ENCODE measurements at regions not wholly inside any gene's neighbourhood (a gene's known extent, or its start where the extent isn't known, plus 50 kb on each side); places are given as distances from the start of the nearest gene placed in this dataset.

DNA sequence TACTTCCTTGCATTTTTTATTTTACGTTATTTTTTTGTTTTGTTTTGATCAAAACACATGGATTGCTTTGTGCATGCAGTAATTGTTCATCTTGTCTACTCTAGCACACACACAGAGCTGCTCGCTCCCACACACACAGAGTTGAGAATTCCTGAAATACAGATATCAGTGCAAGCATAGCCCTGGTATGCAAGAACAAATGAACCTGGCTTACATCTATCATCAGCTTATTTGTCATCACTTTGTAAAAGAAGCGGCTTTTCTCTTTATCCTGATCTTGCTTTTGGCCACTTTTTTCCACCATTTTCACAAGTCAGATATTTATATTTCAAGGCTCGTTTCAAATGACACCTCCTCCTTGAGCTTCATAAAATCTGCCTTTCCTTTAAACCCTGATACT is 1435.7 kb downstream of the MAT2B start:
- DNase-seq, result no peak

DNA sequence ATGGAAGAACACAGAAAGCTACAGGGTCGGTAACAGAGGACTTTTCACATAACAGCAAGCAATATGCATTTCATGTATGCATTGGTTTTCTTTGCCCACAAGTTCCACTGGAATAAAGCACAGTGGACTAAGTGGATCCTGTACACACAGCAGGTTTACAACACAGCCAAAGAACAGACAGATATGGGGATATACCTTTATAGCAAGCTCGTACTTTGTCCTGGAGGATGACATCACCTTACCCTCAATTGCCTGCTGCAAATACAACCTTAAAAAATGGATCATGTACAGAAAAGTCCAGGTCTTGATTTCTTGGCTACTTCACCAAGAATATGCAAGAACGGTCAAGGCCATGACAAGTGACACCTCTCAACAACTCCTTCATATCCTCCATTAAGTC is 1445.5 kb downstream of the MAT2B start:
- no peak for DNase-seq

DNA sequence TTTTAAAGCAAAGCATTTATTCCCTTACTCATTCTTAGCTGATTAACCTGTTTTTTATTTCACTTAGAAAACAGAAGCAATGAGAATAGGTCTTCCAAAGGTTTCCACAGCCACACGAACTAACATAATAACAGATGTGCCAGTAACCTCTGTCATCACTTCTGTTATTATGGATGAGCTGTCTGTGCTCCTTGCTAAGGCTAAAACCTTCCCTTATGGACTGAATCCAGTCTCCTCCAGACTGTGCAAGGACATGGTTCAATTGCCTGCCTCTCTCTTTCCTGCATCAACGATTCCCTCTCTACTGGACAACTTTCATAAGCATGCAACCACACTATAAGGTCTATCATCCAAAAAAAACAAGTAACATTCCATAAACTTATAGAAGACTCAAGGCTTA is 1446.2 kb downstream of the MAT2B start:
- no peak for DNase-seq

DNA sequence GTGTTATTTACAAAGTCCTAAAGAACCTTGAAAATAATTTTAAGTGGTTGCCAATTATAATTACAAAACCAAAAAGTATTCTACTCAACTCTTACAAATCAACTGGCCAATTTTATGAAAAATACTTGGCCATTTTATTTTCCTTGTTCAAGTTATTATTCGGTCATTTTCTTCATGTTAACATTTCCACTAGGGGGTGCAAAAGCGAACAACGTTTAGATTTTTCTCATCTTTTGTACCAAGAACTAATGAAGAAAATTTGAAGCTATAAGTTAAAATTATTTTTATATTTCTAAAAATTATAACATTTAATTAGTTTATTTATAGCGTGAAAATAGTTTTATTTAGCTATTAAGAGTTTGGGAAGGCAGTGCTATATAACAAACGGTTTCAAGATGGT is 1453.3 kb downstream of the MAT2B start:
- no peak for DNase-seq

DNA sequence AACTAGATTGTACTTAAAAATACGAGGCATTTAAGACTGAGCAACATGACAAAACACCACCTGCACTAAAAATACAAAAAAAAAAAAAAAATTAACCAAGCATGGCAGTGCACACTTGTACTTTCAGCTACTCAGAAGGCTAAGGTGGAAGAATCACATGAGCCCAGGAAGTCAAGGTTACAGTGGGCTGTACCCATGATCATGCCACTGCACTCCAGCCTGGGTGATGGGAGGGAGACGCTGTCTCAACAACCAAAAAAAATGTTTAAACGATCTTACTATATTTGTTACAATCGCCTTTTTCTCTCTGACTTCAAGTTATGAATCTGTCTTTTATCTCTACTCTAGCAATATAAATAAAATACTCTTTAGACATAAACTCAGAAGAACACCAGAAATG is 1454.3 kb downstream of the MAT2B start:
- DNase-seq, result no peak

DNA sequence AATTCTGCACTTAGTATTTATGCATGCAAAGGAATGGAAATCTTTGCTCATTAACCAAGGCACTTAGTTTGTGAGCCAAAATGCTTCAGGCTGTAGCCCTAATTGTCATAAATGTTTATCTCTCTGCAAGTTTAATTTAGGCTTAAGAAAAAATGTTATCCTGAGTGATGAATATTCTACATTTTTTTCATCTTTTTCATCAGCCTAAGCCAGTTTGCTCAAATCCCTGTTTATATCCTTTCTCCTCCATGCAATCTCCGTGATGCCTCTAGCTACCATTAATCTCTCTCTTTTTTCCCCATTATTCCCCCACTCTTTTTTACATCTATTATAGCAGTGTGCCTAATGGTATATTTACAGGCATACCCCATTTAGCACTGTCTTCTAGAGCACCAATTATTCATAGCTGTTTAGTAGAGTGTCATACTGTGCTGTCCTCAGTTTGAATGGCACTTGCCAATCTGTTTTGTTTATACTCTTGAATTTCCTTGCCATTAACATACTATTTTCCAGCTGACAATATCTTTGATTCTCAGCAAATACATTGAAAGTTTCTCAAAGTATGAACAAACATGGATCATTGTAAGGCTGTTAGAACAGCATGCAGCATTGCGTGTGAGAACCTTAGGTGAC is 1457.0 kb downstream of the MAT2B start:
- no peak for DNase-seq

DNA sequence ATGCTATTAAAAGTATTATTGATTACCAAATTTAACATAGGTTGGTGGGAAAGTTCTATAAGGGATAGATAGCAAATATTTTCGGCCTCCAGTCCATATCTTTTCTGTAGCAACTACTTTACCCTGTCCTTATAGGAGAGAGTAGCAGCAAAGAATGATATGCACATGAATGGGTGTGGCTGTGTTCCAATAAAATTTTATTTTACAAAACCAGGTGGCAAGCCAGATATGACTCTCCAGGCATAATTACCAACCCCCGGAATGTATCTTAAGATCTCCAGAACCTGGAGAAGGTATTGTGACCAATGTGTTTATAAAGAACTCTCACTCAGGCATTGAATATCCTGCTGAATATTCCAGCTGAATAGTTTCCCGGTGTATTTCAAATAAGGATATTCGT is 1461.2 kb downstream of the MAT2B start:
- no peak for DNase-seq

DNA sequence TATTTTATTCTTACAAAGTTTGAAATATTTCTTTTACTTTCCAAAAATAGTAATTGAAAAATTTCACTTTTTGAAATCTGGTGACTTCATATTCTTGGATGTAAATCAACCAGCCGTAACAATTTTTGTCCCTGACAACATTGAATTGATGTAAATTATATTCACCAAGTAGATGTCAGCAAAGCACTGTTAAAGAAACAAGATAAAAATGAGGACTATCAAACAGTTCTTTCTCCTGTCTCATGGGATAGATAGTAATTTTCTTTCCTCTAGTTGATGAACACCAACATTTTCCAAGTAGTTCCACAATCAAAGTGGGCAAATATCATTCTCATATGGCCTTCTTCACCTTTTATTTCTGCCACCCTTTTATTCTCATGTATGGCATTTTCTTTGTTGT is 1461.9 kb downstream of the MAT2B start:
- no peak for DNase-seq

DNA sequence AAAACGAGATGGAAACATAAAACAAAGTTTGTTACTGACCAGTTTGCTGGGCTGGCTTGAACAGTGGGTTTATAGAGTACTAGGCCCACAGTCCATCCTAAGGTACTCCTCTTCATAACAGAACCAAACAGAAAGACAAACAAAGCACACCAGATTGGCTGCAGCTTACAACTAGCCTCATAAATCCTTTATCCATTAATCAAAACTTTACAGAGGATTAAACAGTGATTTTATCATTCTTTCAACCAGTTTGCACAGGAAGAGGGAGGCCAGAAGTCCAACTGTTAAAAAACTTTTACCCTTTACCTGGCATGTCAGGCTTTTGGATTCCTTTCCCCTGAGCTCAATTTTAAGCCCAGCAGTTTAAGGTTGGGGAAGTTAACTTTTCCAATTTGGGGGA is 1467.6 kb downstream of the MAT2B start:
- no peak for DNase-seq

DNA sequence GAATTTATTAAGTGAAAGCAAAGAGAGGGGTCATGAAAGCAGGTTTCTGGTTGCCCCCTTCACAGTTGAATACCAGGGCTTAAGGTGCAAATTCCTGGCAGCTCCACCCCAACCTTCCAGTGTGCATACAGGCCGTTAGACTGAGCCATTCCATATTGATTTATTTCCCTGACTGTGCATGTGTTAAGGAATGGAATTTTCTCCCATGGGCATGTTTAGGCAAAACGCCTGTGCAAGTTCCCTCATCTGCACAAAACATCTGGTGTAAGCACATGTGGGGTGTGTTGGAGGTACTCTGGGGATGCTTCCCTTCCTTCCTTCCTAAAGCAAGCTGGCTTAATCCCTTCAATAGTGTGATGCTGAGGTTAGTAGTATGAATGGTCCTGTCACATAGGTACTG is 1470.6 kb downstream of the MAT2B start:
- DNase-seq, result no peak

DNA sequence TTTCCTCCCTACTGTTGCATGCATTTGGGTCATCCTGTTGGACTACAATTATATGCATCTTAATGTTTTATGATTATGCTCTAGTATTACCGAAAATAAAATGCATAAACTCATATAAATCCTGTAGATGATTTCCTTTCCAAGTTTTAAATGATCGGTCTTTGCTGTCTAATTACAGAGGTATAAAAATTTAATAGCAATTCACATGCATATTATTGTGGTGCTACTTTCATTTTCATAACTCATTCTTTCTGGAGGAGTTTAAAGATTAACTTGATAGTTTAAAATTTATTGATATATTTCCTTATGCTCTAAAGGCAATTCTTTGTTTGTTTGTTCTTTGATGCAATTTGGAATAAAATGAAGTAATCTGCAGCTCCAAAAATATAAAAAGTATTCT is 1475.1 kb downstream of the MAT2B start:
- DNase-seq, result no peak

DNA sequence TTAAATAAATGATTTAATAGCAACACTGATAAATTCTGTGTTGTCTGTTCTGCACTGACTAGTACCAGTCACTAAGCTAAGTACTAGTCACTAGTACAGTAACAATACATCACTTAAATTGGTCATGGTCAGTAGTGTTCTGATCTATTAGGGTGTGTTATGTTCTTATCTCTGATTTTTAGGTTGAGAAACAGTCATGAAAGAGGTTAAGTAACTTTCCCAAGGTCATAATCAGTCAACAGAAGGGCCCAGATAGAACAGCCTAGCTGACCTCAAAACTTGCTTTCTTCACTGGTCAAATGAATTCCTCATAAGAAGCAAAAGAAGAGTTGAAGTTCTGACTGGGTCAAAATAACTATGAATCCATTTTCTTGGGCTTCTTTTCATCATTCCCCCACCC is 1492.7 kb downstream of the MAT2B start:
- no peak for DNase-seq

DNA sequence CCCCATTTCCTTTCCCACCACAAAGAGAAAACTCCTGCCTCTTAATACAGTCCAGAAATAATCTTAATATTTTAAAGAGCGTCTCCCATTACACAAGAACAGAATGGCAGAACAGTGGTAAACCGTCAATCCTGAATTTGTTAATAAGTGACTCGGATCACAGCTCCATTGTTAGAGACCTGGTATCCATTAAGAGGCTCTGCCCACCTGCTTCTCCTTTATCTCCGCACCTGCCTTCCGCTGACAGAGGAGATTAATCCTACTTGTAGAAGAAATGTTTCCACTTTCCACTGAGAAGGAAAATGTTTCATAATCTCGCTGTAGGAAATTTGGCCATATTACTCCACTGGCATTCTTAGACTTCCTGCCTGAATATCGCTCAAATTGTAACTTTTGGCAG is 1493.2 kb downstream of the MAT2B start:
- DNase-seq, result no peak

DNA sequence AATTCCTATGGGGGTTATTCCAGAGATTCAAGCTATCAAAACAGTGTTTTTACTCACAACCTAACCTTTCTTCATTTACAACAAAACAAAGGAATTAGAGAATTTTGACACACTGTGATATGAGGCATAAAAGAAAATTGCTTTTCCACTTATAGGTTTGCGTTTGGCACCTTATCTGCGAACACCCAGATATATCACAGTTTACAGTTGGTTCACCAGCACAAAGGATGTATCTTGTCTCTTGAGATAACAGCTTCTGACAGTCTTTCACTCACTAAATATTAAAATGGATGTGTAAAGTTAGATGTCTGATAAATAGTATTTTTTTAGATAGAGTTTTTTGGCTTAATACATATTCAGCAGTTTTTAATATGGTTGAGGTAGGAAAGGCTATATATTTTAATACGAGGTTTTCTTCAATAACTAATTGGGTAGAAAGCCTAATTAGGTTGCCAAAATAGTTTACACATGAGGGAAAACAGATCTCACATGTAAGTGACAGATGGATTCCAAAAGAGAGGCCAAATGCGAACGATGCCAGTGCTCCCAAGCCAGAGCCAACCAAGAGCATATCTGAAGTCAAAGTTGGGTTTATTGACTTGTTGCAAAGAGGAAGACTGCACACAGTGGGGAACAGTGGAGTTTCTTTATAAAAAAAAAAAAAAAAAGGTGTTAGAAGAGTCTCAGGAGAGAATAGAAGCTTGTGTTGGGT is 1495.2 kb downstream of the MAT2B start:
- DNase-seq, result no peak

DNA sequence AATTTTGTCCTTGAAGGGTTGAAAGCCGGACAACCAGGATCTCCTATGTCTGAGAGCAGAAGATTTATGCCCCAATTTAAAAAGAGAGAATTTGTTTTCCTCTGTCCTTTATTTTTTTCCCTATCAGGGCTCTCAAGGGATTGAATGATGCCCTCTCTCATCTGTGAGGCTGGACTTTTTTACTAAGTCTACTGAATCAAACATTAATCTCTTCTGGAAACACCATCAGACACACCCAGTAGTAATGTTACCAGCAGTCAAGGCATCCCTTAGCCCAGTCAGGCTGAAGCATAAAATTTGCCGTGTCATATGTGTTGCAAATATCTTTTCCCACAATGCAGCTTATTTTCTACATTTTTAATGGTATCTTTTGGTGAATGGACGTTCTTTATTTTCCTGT is 1497.9 kb downstream of the MAT2B start:
- DNase-seq, result no peak

DNA sequence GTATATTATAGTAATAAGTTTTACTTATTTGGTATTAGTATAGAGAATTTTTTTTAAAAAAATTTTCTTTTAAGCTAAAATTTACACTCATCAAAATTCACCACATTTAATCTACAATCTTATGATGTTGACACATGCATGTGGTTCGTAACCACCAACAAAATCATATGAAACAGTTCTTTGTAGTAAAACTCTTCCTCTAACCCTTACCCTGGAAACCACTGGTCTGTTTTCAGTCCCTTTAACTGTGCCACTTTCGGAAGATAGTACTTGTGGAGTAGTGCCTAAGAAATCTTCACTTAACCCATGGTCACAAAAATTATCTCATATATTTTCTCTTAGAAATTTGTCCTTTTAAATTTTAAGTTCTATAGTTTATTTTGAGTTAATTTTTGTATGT is 1498.8 kb downstream of the MAT2B start:
- DNase-seq, result no peak

DNA sequence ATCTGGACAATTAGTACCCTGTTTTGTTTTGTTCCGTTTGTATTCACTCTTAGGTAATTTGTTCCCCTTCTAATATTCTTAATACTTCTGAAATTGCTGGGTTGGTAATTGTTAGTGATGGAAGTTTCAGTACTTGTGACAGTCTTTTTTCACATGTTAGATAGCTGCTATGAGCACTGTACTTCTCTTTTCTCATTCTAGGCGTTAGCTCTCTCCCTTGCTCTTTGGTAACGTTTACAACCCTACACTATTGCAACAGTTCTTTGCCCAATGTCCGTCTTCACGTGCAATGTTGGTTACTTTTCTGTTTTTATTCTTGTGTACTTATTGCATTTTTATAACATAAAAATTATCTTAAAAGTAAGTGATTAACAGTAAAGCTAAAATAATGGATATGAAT is 1509.0 kb downstream of the MAT2B start:
- DNase-seq, result no peak

DNA sequence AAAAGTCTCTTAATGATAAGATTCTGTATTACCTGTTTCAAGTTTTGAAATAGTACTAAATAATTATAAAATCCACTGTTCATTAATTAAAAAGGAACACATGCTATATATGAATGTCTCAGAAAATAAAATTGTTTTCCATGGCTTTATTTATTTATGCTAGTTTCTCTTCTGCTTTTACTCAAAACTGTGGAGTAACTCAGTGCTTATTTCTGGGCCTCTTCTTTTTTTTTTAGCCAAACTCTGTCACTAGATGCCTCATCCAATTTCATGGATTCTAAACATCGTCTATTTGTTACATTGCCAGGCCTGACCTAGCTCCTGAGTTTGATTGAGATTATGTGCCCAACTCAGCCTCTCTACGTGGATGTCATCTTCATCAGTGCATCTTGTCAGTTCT is 1509.7 kb downstream of the MAT2B start:
- no peak for DNase-seq

DNA sequence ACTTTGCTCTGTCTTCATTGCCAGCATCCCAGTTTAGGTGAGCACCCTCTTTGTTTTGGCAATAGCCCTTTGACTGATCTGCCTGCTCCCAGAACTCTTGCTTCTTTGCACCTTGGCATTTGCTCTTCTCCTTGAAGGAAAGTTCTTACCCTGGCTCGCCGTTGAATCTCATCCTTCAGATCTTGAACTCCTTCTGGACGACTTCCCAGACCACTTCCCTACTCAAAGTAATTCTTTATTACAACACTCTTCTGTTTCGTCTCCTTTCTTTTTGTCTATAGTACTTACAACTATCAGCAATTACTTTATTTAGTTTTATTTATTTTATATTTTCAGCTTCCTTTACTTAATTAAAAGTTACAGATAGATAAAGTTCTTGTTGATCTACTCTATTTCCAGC is 1510.1 kb downstream of the MAT2B start:
- DNase-seq, result no peak

DNA sequence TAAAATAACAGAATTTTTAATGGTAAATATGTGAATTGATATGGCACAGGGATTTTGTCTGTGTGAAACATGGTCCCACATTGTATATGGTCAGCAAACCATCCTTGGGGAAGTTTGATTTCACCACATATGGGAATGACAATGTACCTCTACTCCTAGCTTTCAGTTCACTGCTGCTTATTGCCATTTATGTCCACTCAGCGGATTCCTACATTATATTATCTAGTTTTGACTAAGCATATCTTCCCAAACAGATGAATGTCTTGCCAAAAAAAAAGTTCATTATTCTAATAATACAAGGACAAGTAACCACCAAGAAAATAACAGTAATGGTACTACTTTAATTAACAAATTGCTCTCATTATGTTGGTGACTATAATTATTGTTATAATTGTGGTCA is 1521.6 kb downstream of the MAT2B start:
- no peak for DNase-seq

DNA sequence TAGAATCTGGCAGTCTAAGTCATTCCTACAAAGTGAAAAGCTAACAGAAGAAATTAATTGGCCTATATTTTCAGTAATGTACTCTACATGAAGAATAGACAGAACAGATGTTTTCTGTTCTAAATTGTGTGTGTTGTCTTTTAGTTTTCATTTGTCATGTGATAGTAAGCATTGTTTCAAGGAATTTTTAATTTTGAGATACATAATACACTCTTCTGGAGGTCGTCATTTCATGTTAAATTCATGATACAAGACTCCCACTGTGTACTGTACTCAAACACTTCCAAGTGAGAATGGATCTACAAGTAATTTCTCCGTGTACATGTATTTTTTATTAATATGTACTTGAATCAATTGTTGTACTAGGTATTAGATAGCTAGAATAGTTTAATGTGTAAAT is 1522.9 kb downstream of the MAT2B start:
- no peak for DNase-seq

DNA sequence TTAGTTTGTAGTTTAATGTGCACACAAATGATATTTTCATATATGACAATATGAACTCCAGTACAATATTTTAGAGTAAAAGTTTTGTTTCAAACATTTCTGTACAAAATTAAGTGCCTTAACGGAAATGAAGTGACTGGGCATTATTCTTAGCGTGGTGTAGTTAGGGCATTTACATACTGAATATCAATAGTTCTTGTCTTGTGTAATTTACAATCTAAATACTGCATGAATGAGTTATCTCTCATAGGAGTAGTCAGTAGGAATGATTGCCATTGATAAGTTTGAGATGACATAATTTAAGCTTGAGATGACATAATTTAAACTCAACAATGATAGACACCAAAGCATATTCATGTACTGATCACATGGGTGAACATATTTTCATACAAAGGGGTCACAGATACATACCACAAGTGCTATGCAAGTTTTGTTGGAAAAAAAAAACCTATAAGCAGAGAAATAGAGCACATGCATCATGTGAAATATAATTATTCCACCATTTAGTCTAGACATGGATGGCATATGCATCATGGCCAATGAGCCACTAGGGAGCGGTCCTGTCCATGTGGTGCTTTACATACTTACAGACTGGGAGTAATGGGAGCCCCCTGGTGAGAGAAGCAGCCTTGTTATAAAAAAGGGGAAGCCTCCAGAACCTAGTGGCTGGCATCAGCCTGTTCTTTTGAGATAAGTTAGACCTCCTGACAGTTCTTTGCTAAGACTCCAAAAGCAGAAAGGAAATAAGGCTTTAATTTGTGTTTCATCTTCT is 1523.9 kb downstream of the MAT2B start:
- no peak for DNase-seq

DNA sequence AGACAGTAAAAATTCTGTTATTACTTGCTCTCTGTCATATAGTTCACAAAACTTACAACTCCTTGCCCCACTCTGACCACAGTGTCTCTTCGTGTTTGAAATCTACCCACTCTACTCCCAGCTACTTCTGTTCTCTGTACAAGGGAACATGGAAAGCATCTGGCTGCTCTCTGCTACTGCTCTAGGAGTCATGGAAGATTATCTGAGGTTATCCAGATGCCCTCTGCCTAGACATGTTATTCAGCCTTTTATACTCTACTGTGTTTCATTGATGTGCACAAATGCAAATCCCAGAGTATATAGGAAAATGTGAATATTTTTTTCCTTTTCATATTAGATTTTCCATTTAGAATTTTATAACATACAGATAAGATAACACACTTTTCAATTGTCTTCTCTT is 1525.6 kb downstream of the MAT2B start:
- DNase-seq, result no peak

DNA sequence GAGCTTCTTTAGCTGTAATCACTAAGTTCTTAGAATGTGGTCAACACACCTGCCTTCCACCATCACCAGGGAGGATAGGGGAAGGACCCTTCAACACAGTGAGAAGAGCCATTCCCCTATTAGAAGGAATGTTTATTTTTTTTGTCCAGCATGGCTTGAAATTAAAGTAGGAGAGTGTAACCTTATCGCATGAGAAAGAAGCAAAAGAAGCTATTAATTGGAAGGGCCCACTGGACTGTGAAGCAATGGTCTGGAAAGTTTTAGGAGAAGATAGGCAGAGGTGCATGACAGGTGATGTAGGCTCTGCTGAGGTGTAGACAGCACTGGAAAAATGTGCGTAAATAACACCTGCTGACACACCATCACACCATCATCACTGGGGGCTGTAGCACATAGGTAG is 1526.0 kb downstream of the MAT2B start:
- no peak for DNase-seq
